ENCODE measurements at regions not wholly inside any gene's neighbourhood (a gene's known extent, or its start where the extent isn't known, plus 50 kb on each side); places are given as distances from the start of the nearest gene placed in this dataset.

DNA sequence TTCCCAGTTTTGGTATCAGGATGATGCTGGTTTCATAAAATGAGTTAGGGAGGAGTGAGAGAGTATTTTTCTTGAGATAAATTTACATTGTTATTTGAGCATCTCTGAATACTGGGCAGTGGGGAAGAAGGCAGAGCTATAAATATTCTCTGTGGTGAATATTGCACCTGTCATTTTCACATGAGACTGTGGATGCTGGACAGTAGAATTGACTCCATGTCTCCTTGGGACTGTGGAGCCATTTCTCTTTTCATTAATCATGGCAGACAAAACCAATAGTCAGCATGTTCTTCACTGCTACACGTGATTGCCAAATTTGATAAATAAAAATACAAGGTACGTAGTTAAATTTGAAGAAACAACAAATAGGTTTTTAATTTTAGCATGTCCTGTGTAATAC lies 81.2 kb upstream of the PHACTR1 start (continued):
- TF ChIP-seq CHD1 (IDR thresholded peaks at IDR 0.05; ENCODE audit: low read depth, low read length) (no peak), SUZ12 (IDR thresholded peaks at IDR 0.05; ENCODE audit: low read length) (no peak), JUN (IDR thresholded peaks at IDR 0.05; ENCODE audit: low read depth, low read length) (no peak), YY1 (IDR thresholded peaks at IDR 0.05; ENCODE audit: low read depth, low read length) (no peak)

Data from H1 (cell line).